ENCODE measurements at regions not wholly inside any gene's neighbourhood (a gene's known extent, or its start where the extent isn't known, plus 50 kb on each side); places are given as distances from the start of the nearest gene placed in this dataset.
"Not testable (repeated sequence)": the region's sequence is repeated elsewhere in the genome, so short reads cannot be mapped to it uniquely, and the experiment has no call there.

- peak; percentile 0 for DNase-seq (ENCODE audit: low read depth)
Observed at GRCh38 chr3:118587037-118587741, 447.5 kb downstream of the IGSF11 start.

DNA sequence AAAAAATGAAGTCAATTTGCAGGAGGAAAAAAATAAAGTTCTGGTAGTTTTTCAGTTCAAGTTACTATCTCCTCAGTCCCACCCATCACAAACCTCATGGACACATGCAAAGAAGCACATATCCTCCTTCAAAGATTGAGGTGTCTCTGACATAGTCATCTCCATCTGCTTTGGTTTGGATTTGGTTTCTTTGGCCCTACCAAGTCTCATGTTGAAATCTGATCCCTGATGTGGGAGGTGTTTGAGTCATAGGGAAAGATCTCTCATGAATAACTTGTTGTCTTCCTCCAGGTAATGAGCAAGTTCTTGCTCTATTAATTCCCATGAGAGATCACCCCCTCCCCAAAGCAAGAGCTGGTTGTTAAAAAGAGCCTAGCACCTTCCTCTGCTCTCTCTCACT lies 446.8 kb downstream of the IGSF11 start:
- DNase-seq (ENCODE audit: low read depth), result no peak

DNA sequence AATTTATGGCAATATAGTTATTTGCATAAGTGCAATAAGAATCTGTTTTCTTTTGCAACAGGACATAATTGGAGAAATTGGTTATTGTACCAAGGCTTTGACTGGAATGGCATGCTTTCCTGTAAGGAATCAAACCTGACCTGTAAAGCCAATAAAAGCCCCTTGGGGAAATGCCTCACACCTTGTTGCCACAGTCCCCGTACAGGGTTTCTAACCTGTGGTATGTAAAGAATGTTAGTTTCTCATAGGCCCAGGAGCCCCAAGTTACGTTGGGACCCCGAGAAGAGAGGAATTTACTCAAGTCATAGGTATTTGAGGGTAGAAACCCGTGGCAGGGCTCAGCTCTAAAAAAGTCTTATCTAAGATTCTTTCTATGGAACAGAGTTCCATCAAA lies 441.4 kb downstream of the IGSF11 start:
- no peak for DNase-seq (ENCODE audit: low read depth)

DNA sequence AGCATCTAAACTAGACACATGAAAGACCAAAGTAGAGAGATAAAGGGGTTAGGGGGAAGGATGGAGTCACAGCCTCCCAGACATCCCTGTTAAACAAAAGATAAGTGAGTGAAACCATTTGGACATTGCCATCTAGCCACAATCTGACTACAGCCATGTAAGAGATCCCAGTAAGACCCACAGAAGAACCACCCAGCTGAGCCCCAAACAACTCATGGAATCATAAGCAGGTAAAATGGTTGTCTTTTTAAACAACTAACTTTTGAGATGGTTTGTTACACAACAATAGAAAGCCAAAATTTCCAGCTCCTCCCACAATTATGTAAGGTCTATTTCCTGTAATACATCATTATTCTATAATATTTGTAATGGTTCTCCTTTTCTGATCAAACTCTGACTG lies 437.5 kb downstream of the IGSF11 start:
- DNase-seq (ENCODE audit: low read depth), result no peak

DNA sequence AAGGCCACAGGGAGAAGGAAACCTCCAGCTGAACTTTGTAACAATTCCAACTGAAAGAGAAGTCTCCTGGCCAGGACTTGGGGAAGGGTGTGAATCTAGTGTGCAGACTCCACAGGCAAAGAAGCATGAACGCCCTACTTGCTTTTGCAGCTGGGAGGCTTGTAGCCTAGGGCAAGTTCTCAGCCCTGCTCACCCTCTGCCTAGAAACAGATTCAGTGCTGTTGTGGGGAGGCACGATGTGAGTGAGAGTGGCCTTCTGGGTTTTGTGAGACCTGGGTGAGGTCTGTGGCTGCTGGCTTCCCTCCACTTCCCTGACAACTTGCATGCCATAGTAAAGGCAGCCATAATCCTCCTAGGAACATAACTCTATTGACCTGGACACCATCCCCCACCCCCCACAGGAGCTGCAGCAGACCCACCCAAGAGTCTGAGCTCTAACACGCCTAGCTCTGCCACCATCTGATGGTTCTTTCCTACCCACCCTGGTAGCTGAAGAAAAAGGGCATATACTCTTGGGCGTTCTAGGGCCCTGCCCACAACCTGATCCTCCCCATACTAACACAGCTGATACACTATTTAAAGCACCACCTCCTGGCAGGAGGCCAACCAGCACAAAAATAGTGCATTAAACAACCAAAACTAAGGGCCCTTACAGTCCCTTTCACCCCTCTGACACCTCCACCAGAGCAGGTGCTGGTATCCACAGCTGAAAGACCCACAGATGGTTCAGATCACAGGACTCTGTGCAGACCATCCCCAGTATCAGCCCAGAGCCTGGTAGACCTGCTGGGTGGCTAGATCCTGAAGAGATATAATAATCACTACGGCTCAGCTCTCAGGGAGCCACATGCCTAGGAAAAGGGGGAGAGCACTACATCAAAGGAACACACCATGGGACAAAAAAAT lies 426.5 kb downstream of the IGSF11 start:
- DNase-seq (ENCODE audit: low read depth), result no peak

GRCh38 chr3:118618247-118619040 lies 416.2 kb downstream of the IGSF11 start:
- no peak for DNase-seq (ENCODE audit: low read depth)

DNA sequence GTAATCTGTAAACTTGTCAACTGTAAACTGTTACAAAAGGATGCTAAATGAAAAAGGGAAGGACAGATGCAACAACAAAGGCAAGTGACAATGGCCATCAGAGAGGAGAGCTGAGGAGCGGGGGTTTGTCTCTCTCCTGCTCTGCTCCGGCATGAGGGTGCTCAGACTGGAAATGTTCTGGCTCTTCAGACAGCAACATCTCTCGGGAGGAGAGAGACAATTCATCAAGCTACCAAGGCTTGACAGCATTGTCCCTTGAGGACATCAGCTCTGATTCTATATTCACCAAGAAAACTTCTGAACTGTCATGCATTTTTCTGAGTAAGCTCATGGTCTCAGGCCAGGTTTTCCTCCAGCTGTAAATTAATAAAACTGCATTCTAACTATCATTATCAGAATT lies 408.2 kb downstream of the IGSF11 start:
- no peak for DNase-seq (ENCODE audit: low read depth)

DNA sequence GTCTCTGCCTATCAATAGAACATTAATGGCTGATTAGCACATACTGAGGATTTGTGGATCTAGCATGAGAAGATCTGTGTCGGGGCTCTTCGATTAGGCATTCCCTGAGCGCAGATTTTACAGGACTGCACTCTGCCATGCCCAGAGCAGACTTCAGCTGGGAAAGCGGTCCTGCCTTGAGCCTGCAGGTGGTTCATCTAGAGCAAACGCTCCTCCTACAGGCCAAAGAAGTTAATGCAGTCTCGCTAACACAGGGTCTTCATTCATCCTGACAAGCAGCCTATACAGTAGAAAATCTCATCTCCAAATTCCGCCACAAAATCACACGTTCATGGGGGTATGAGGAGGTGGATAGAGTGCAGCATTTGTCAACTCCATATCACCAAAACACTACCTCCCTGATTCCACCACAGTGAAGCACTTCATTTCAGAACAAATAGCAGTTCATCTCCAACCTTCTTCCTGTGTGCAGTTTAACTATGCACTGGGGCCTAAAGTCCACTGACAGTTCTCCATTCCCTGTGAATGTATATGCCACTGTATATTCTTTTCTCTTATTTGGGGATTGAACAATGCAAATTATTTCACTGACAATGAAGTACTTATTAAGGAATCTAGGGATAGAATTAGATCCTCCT lies 405.8 kb downstream of the IGSF11 start:
- peak; percentile 13 for DNase-seq (ENCODE audit: low read depth)

- no peak for DNase-seq (ENCODE audit: low read depth)
Observed at GRCh38 chr3:118629821-118630220, 404.8 kb downstream of the IGSF11 start.

GRCh38 chr3:118635711-118636110 lies 398.9 kb downstream of the IGSF11 start:
- no peak for DNase-seq (ENCODE audit: low read depth)

DNA sequence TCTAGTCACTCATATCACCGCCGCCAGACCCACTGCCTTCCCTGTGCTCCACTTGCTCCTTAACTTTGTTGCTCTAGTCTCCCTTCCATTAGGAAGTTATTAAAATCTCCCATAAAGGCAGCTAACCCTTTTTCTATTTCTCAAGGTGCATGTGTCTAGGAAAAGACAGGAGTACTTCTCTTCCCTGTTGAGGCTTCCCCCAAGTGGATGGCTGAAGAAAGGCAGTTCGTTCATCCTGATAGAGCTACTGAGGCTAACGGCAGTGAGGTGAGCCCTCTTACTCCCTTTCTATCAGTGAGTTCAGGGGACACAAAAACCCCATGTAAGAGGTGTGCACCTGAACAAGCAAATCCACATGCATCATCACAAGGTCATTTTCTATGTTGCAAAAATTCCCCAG lies 397.8 kb downstream of the IGSF11 start:
- no peak for DNase-seq (ENCODE audit: low read depth)

DNA sequence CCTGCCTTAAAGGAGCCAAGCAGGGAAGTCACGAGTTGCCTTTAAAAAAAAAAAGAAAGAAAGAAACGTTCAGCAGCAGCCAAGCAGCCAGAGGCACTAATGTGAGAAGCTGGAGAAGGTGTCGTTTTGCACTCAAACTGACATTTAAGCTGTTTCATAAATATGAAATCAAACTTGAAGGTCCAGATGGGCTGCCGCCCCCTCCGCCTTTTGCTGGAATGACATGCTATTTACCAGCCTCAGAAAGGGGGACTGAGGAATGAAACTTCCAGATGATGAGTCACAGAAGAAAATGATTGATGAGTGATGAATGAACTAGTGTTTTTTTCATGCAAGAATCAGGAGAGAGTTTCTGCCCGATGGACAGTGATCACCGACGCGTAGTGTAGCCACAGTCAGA lies 396.8 kb downstream of the IGSF11 start:
- DNase-seq (ENCODE audit: low read depth), result no peak

DNA sequence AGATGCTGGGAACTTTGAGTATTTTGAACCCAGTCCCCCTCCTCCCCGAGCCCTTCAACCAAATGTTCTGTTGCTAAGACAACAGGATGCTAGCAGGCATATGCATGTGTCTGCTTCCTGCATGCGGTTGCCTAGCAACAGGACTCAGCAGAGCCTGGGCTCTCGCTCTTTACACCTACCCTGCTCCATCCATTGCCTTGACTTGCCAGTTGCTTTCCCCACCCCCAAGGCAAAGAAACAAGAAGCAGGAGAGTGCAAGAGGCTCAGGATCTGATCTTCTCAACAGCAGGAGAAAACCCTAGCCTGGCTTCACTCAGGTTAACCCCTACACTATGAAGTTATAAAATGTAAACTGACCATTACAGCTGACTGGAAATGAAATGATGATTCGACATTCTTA lies 393.0 kb downstream of the IGSF11 start:
- no peak for DNase-seq (ENCODE audit: low read depth)

GRCh38 chr3:118671192-118671591 lies 363.5 kb downstream of the IGSF11 start:
- no peak for DNase-seq (ENCODE audit: low read depth)

DNA sequence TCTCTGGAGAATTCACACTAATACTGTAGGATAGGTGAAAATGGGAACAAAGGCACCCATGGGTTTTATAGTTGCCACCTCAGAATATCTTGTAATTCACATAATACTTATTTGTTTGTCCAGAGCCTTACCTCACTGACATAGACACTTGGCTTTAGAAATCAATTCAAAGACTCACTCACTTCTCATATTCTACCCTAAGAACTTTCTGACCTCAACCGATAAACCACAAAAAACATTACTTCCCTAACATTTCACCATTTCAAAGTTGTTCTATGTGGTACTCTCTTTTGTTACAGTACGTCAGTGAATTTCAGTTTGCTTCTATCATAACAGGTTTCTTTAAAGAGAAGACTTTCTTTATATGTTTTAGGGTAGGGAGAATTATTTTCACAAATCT lies 359.3 kb downstream of the IGSF11 start:
- no peak for DNase-seq (ENCODE audit: low read depth)

- not testable (repeated sequence) for DNase-seq (ENCODE audit: low read depth)
Observed at GRCh38 chr3:118678663-118679062, 356.0 kb downstream of the IGSF11 start.

- no peak for DNase-seq (ENCODE audit: low read depth)
Observed at GRCh38 chr3:118682921-118683320, 351.7 kb downstream of the IGSF11 start.

GRCh38 chr3:118683636-118684035 lies 351.0 kb downstream of the IGSF11 start:
- DNase-seq (ENCODE audit: low read depth), result no peak

- no peak for DNase-seq (ENCODE audit: low read depth)
Observed at GRCh38 chr3:118688396-118688884, 346.2 kb downstream of the IGSF11 start.

GRCh38 chr3:118692416-118692815 lies 342.2 kb downstream of the IGSF11 start:
- no peak for DNase-seq (ENCODE audit: low read depth)

All from myocyte (in vitro differentiated cells).